Ascending aorta (tissue), 2 donors: ENCODE measurements at regions not wholly inside any gene's neighbourhood (a gene's known extent, or its start where the extent isn't known, plus 50 kb on each side); places are given as distances from the start of the nearest gene placed in this dataset.

Experiments
- DNase-seq, 2 donors: peaks; one replicate each; pipeline ENCODE4 v3.0.0-alpha.2; 2019; ENCODE audit warnings: low spot score in 2 of 2
- H3K27ac ChIP-seq, 2 donors: fragments of 200-600 bp; sonication (generic); one replicate each; pipeline ENCODE4 v1.5.1; 2016 to 2017; ENCODE audit warnings: mild to moderate bottlenecking in 1 of 2
- H3K27me3 ChIP-seq: fragments of 200-600 bp; sonication (generic); one replicate; pipeline ENCODE4 v1.5.1; 2017
- H3K36me3 ChIP-seq, 2 donors: fragments of 200-600 bp; sonication (generic); one replicate each; pipeline ENCODE4 v1.5.1; 2016
- H3K4me1 ChIP-seq, 2 donors: fragments of 200-600 bp; sonication (generic); one replicate each; pipeline ENCODE4 v1.5.1; 2016 to 2017; ENCODE audit warnings: mild to moderate bottlenecking in 1 of 2
- H3K4me3 ChIP-seq, 2 donors: fragments of 200-600 bp; sonication (generic); one replicate each; pipeline ENCODE4 v1.5.1; 2016 to 2017; ENCODE audit warnings: mild to moderate bottlenecking in 1 of 2
- H3K9me3 ChIP-seq, 2 donors: fragments of 200-600 bp; sonication (generic); one replicate each; pipeline ENCODE4 v1.5.1; 2016
- intact Hi-C: fragments of 100-400 bp; cut with DNase I; formaldehyde crosslinking; loops from one replicate; pipeline ENCODE4 v1.15.1; 2023
- TF ChIP-seq, protein P1 (sequence below), 3 experiments: fragments of 200-600 bp in 2 of 3; fragments of 450-650 bp in 1 of 3; sonication (generic) in 2 of 3; IDR thresholded peaks; one replicate each; pipeline ENCODE4 v1.5.1; 2016 to 2019; ENCODE audit warnings: antibody characterized with exemption in 3 of 3, mild to moderate bottlenecking in 1 of 3, moderate library complexity in 1 of 3

DNA sequence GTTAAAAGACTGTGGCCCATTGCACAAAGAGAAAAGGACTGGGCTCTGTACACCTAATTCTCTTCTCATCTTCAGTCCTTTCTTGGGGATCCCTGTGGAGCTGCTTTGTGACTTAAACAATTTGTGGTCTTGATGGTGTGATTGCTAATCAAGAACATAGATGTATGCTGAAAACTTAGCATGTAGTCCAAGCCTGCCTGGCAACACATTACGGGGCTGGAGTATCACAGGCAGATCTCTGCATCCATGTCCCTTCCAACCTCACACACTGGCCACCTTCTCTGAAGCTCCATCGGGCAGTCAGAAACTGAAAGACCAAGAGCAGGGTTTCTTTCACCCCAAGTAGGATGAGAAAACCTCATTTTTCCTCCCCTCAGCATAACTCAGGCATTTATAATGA lies 69.6 kb upstream of the ARGLU1 start:
- DNase-seq = no peak
- Histone ChIP-seq H3K4me3 (no peak overlapping the region), H3K27me3 (no peaks in the 10 kb centered on the region), H3K4me1 (no peaks in the 10 kb centered on the region), H3K36me3 (no peaks in the 10 kb centered on the region), H3K27ac (no peak overlapping the region), H3K9me3 (no peaks in the 10 kb centered on the region)
- intact Hi-C loops = no loop called here
- TF ChIP-seq, protein P1, sequence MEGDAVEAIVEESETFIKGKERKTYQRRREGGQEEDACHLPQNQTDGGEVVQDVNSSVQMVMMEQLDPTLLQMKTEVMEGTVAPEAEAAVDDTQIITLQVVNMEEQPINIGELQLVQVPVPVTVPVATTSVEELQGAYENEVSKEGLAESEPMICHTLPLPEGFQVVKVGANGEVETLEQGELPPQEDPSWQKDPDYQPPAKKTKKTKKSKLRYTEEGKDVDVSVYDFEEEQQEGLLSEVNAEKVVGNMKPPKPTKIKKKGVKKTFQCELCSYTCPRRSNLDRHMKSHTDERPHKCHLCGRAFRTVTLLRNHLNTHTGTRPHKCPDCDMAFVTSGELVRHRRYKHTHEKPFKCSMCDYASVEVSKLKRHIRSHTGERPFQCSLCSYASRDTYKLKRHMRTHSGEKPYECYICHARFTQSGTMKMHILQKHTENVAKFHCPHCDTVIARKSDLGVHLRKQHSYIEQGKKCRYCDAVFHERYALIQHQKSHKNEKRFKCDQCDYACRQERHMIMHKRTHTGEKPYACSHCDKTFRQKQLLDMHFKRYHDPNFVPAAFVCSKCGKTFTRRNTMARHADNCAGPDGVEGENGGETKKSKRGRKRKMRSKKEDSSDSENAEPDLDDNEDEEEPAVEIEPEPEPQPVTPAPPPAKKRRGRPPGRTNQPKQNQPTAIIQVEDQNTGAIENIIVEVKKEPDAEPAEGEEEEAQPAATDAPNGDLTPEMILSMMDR (IDR thresholded peaks at IDR 0.05) = no peak

DNA sequence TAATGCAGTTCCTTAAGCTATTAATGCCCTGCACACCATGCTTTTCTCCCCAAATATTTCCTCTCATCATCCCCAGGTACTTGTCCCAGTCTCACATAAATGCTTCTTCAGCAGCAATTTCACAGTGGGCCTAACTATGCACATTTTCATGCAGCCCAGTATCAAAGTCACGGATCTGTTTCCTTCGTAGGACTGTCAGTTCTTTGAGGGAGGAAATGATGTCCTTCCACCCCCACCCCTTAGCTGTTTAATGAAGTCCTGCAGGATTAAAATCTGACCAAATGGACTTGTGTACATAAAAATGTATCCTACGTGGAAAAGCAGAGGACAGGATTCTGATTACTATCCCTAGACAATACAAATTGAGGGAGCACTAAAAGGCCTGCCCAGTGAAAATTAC lies 68.6 kb upstream of the ARGLU1 start:
- Histone ChIP-seq H3K27me3 (no peaks in the 10 kb centered on the region), H3K4me1 (no peaks in the 10 kb centered on the region), H3K36me3 (no peaks in the 10 kb centered on the region), H3K27ac (no peak overlapping the region), H3K4me3 (no peak overlapping the region), H3K9me3 (no peaks in the 10 kb centered on the region)
- TF ChIP-seq, protein P1 (IDR thresholded peaks at IDR 0.05) = no peak
- intact Hi-C loops = no loop called here
- DNase-seq = no peak

DNA sequence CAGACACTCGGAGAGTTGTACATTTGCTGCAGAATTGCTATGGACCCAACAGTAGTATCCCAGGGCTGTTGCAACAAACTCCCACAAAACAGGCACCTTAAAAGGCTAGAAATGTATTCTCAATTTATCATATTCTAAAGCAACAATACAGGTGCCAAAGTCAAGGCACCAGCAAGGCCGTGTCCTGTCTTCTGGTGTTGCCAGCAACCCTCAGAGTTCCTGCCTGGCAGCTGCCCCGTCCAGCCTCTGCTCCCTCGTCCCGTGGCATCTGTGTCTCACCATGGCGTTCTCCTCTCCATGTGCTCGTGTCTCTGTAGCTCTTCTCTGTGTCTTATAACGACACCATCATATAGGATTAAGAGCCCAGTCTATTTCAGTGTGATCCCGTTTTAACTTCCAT lies 67.7 kb upstream of the ARGLU1 start:
- no peak for DNase-seq
- TF ChIP-seq, protein P1 (IDR thresholded peaks at IDR 0.05) = no peak
- Histone ChIP-seq H3K4me1 (no peaks in the 10 kb centered on the region), H3K27me3 (no peaks in the 10 kb centered on the region), H3K9me3 (no peaks in the 10 kb centered on the region), H3K4me3 (no peak overlapping the region), H3K36me3 (no peaks in the 10 kb centered on the region), H3K27ac (no peak overlapping the region)
- intact Hi-C loops = no loop called here

DNA sequence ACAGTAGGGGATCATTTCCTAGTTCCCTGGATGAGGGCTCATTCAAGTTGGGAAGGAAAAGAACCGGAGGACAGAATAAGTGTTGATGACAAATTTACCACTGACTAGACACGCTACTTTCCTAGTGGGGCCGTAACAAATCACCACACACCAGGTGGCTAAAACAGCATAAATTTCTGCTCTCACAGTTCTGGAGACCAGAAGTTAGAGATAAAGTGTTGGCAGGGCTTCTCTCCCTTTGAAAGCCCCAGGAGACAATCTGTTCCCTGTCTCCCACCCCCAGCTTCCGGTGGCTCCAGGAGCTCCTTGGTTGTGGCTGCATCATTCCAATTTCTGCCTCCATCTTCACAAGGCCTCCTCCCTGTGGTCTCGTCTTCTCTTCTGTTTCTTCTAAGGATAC lies 65.4 kb upstream of the ARGLU1 start:
- no peak for DNase-seq
- Histone ChIP-seq H3K4me1 (no peaks in the 10 kb centered on the region), H3K9me3 (no peaks in the 10 kb centered on the region), H3K36me3 (no peaks in the 10 kb centered on the region), H3K27me3 (no peaks in the 10 kb centered on the region), H3K4me3 (no peak overlapping the region), H3K27ac (no peak overlapping the region)
- intact Hi-C loops = no loop called here
- TF ChIP-seq, protein P1 (IDR thresholded peaks at IDR 0.05) = no peak

DNA sequence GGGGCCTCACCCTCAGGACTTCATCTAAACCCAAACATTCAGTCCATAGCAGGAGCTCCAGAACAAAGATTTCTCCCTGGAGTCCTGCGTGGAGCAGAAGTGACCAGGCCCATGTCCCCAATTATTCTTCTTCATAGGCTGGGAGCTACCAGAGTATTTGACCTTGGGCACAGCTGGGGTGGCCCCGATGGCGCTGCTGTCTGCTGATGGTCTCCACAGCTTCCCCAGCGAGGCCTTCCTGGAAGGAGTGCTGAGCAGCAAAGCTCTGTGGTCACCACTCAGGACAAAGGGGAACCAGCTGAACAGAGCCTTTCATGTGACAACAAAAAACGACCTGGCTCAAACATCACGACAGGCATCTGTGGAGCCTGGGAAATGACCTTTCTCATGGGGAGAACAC lies 62.7 kb upstream of the ARGLU1 start:
- H3K9me3 ChIP-seq = no peaks in the 10 kb centered on the region
- H3K4me3 ChIP-seq = no peak overlapping the region
- no peaks in the 10 kb centered on the region for H3K27me3 ChIP-seq
- TF ChIP-seq, protein P1 (IDR thresholded peaks at IDR 0.05) = no peak
- intact Hi-C loops = no loop called here
- no peaks in the 10 kb centered on the region for H3K4me1 ChIP-seq
- no peaks in the 10 kb centered on the region for H3K36me3 ChIP-seq
- H3K27ac ChIP-seq = no peak overlapping the region
- DNase-seq = no peak

DNA sequence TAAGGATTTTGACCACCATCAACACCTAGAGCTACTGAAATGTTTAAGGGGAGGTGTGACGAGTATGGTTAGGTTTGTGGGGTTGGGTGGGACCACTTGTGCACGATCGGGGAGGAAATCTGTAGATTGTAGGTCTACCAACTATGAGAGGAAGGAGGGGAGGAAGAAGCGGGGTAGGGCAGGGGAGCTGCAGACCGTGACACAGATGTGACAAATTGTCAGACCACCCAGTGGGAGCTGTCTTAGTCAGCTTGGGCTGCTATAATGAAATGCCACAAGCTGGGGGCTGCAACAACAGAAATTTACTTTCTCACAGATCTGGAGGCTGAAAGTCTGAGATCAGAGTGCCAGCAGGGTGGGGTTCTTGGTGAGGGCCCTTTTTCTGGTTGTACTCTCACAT lies 62.2 kb upstream of the ARGLU1 start:
- no peaks in the 10 kb centered on the region for H3K27me3 ChIP-seq
- TF ChIP-seq, protein P1 (IDR thresholded peaks at IDR 0.05) = no peak
- H3K36me3 ChIP-seq = no peaks in the 10 kb centered on the region
- intact Hi-C loops = no loop called here
- no peaks in the 10 kb centered on the region for H3K4me1 ChIP-seq
- no peak for DNase-seq
- no peaks in the 10 kb centered on the region for H3K9me3 ChIP-seq
- H3K27ac ChIP-seq = no peak overlapping the region
- H3K4me3 ChIP-seq = no peak overlapping the region
